Activated CD4-positive, alpha-beta memory T cell treated with anti-CD3 and anti-CD28 coated beads for 36 hours (primary cell): ENCODE measurements at regions not wholly inside any gene's neighbourhood (a gene's known extent, or its start where the extent isn't known, plus 50 kb on each side); places are given as distances from the start of the nearest gene placed in this dataset.

Source experiments
- CTCF ChIA-PET: fragments of 350-600 bp; sonication (Branson Sonifier 250); formaldehyde crosslinking; loops from one replicate; lab custom pipeline; 2021; ENCODE audit warnings: antibody characterized with exemption, inconsistent platforms; lab: Charles Lee
- POLR2A ChIA-PET: fragments of 350-600 bp; sonication (Branson Sonifier 250); formaldehyde crosslinking; loops from one replicate; lab custom pipeline; 2021; ENCODE audit warnings: antibody characterized with exemption; lab: Charles Lee
- DNase-seq: peaks from one replicate; pipeline ENCODE4 v3.0.0-alpha.2; 2020
- H3K27ac Mint-ChIP-seq: one replicate; pipeline ENCODE4 v1.8.0; 2021; ENCODE audit warnings: mixed read lengths
- H3K27me3 Mint-ChIP-seq: one replicate; pipeline ENCODE4 v1.8.0; 2021; ENCODE audit warnings: mixed read lengths
- H3K36me3 Mint-ChIP-seq: one replicate; pipeline ENCODE4 v1.8.0; 2021; ENCODE audit warnings: mixed read lengths
- H3K4me1 Mint-ChIP-seq: one replicate; pipeline ENCODE4 v1.8.0; 2021; ENCODE audit warnings: low read depth, mixed read lengths
- H3K4me3 Mint-ChIP-seq: one replicate; pipeline ENCODE4 v1.8.0; 2021; ENCODE audit warnings: mild to moderate bottlenecking, mixed read lengths
- H3K9me3 Mint-ChIP-seq: one replicate; pipeline ENCODE4 v1.8.0; 2021; ENCODE audit warnings: mixed read lengths
- intact Hi-C: fragments of 100-400 bp; cut with micrococcal nuclease; formaldehyde crosslinking; loops from one replicate; pipeline ENCODE4 v1.15.1; 2023

DNA sequence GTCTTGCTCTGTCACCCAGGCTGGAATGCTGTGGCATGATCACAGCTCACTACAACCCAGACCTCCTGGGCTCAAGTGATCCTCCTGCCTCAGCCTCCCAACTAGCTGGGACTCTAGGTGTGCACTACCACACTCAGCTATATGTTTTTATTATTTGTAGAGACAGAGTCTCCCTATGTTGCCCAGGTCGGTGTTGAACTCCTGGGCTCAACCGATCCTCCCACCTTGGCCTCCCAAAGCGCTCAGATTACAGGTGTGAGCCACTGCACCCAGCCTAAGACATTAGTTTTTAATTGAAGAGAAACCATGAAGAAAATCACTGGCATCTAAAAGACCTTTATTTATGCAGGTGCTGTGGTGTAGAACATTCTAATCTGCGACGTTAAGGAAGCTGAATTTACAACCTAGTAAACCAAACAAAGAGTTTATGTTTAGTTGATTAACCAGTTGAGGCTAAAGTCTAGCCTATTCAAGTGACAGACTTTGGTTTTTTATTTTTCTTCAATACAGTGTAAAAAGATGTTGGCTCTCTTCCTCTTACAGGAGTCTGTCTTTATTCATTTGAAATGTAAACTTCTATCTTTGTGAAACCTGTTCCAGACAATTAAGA is 52.5 kb upstream of the NBL1 start:
- DNase-seq = no peak
- intact Hi-C loops = loop anchor here (10.0 kb wide), 2 partner anchors 293 to 667 kb away; partner anchors contain the start of gene OTUD3
- ChIA-PET CTCF (interaction anchor here (0.6 to 3.1 kb wide), 3 partner anchors 9 to 71 kb away, joined by 3 to 16 read pairs (median 3); no protein-coding TSS in a partner anchor), POLR2A (no interaction called here)
- no peaks in the 10 kb centered on the region for H3K36me3 Mint-ChIP-seq
- H3K4me1 Mint-ChIP-seq = peaks cover 6% of the 10 kb centered on the region
- no peaks in the 10 kb centered on the region for H3K27me3 Mint-ChIP-seq
- H3K27ac Mint-ChIP-seq = no peak overlapping the region
- no peaks in the 10 kb centered on the region for H3K9me3 Mint-ChIP-seq
- no peak overlapping the region for H3K4me3 Mint-ChIP-seq

DNA sequence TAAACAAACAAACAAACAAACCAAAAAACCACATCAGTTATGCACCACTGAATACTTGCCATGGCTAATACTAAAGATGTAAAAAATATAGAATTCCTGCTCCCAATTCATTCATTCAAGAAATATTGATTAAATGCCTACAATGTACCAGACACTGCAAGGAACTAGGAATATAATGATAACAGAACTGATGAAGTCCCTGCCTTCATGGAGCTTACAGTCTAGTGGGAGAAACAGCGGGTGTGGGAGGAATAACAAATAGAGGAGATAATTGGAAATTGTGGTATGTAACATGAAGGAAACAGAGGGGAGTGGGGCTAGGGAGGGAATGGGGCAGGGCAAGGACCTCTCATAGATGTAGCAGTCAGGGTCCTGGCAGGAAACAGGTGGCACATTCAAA is 58.6 kb upstream of the NBL1 start:
- POLR2A ChIA-PET = no interaction called here
- intact Hi-C loops = no loop called here
- CTCF ChIA-PET = interaction anchor here (1.1 to 5.7 kb wide), 4 partner anchors 65 to 242 kb away, joined by 3 to 53 read pairs (median 4); no protein-coding TSS in a partner anchor
- no peak for DNase-seq
- peaks cover 12% of the 10 kb centered on the region for H3K4me1 Mint-ChIP-seq
- H3K9me3 Mint-ChIP-seq = no peaks in the 10 kb centered on the region
- no peak overlapping the region for H3K27ac Mint-ChIP-seq
- H3K4me3 Mint-ChIP-seq = no peak overlapping the region
- H3K36me3 Mint-ChIP-seq = no peaks in the 10 kb centered on the region
- H3K27me3 Mint-ChIP-seq = no peaks in the 10 kb centered on the region

DNA sequence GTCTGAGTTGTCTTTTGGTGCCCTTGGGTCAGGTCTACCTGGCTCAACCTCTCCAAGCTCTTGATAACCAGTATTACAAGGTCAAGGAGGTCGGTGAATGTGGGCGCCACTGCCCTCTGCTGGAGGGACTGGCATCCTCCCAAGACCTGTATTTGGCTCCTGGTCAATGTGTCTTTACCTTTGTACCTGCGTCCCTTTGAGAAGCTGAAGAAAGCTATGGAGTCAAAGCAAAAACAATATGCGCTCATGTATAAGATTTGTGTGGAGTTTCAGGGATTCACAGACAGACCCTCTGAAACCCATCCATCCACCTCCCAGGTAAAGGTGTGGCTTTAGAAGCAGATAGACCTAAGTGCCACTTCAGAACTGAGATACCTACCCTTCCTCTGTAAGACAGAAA is 61.8 kb upstream of the NBL1 start:
- CTCF ChIA-PET = interaction anchor here (0.6 to 5.7 kb wide), 68 partner anchors 8 to 331 kb away, joined by 3 to 77 read pairs (median 5); partner anchors contain the start of gene CAPZB
- DNase-seq = peak; percentile 88
- Mint-ChIP-seq H3K9me3 (no peaks in the 10 kb centered on the region), H3K27me3 (no peaks in the 10 kb centered on the region), H3K4me1 (peaks cover 12% of the 10 kb centered on the region), H3K4me3 (no peak overlapping the region), H3K36me3 (no peaks in the 10 kb centered on the region), H3K27ac (no peak overlapping the region)
- POLR2A ChIA-PET = interaction anchor here (1.0 kb wide), 1 partner anchor 150 kb away, joined by 3 read pairs; no protein-coding TSS in a partner anchor
- intact Hi-C loops = loop anchor here (1.0 to 5.0 kb wide), 5 partner anchors 70 to 238 kb away; no protein-coding TSS in a partner anchor

DNA sequence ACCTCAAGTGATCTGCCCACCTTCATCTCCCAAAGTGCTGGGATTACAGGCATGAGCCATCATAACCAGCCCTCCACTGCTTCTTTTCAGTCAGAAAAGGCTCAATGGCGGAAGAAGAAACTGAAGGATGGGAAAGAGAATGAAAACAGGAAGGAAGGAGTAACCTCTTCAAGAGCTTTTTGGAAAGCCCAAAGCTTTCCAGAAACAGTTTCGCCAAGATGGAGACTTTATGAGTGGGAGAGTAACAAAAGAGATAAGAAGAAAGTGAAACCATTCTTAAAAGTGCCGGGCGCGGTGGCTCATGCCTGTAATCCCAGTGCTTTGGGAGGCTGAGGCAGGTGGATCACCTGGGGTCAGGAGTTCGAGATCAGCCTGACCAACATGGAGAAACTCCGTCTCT is 62.7 kb upstream of the NBL1 start:
- H3K36me3 Mint-ChIP-seq = no peaks in the 10 kb centered on the region
- POLR2A ChIA-PET = interaction anchor here (1.0 kb wide), 1 partner anchor 149 kb away, joined by 3 read pairs; no protein-coding TSS in a partner anchor

DNA sequence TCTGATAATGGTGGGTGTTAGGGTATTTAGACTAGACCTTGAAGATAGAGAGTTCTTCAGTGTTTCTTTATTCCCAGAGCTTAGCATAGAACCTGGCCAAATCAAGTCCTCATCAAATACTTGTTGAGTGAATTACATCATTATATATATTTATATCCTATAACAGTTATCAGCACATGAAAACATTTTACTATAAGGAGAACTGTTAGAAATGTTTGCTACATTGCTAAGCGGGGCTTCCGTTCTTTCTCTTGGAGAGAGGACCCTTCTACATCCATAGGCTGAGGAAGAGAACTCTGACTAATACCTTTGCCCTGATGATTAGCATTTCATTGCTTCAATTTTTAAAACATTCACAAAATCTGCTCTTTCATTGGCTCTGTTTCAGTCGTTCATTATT is 66.5 kb upstream of the NBL1 start:
- Mint-ChIP-seq H3K36me3 (no peaks in the 10 kb centered on the region), H3K4me3 (no peak overlapping the region), H3K27me3 (peaks cover 1% of the 10 kb centered on the region), H3K9me3 (peaks cover 3% of the 10 kb centered on the region), H3K27ac (no peak overlapping the region), H3K4me1 (peaks cover 12% of the 10 kb centered on the region)
- POLR2A ChIA-PET = no interaction called here
- DNase-seq = no peak
- intact Hi-C loops = no loop called here
- CTCF ChIA-PET = no interaction called here

More for the DNA sequence above, 62.7 kb upstream of the NBL1 start:
- no peaks in the 10 kb centered on the region for H3K9me3 Mint-ChIP-seq
- H3K27ac Mint-ChIP-seq = no peak overlapping the region
- no peaks in the 10 kb centered on the region for H3K27me3 Mint-ChIP-seq
- no peak for DNase-seq
- CTCF ChIA-PET = interaction anchor here (0.7 to 5.7 kb wide), 44 partner anchors 9 to 317 kb away, joined by 3 to 77 read pairs (median 7); partner anchors contain the start of gene CAPZB
- intact Hi-C loops = loop anchor here (5.0 kb wide), 2 partner anchors 71 to 144 kb away; no protein-coding TSS in a partner anchor
- peaks cover 12% of the 10 kb centered on the region for H3K4me1 Mint-ChIP-seq
- H3K4me3 Mint-ChIP-seq = no peak overlapping the region

DNA sequence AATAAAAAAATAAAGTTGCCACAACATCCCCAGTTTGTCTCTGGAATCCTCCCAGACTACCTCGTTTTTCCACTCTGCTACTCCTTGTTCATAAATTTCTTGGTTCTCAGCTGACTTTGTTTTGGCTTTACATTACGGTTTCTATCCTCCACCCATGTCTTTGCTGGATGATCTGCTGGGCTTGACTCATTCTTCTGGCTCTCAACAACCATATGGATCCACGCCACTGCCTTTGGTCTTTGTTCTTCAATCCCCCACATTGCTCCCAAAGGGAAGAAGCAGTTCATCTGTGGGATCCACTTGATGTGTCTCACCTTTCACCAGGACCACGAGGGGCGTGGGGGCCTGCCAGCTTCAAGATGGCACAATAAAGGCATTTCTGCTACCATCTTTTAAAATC is 67.1 kb upstream of the NBL1 start:
- peaks cover 1% of the 10 kb centered on the region for H3K27me3 Mint-ChIP-seq
- no peak for DNase-seq
- no peak overlapping the region for H3K27ac Mint-ChIP-seq
- H3K9me3 Mint-ChIP-seq = peaks cover 5% of the 10 kb centered on the region
- intact Hi-C loops = no loop called here
- H3K4me3 Mint-ChIP-seq = no peak overlapping the region
- no peaks in the 10 kb centered on the region for H3K36me3 Mint-ChIP-seq
- ChIA-PET CTCF (no interaction called here), POLR2A (no interaction called here)
- H3K4me1 Mint-ChIP-seq = peaks cover 6% of the 10 kb centered on the region

DNA sequence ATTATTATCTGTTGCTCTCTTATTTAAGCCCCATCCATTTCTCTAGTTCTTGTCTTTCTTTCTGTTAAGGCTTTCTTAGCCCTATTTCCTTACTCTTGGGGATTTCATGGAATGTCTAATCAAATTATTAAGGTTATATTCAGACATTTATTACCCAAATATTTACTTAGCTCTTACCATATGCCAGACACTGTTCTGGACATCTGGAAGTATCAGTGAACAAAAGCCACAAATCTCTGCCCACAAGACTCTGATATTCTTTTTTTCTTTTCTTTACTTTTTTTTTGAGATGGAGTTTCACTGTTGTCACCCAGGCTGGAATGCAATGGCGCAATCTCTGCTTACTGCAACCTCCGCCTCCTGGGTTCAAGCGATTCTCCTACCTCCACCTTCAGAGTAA is 74.3 kb upstream of the NBL1 start:
- ChIA-PET CTCF (interaction anchor here (1.9 kb wide), 1 partner anchor 12 kb away, joined by 4 read pairs; no protein-coding TSS in a partner anchor), POLR2A (no interaction called here)
- Mint-ChIP-seq H3K9me3 (peaks cover 5% of the 10 kb centered on the region), H3K4me1 (no peaks in the 10 kb centered on the region), H3K27ac (no peak overlapping the region), H3K27me3 (no peaks in the 10 kb centered on the region), H3K36me3 (no peaks in the 10 kb centered on the region), H3K4me3 (no peak overlapping the region)
- no peak for DNase-seq
- intact Hi-C loops = no loop called here

DNA sequence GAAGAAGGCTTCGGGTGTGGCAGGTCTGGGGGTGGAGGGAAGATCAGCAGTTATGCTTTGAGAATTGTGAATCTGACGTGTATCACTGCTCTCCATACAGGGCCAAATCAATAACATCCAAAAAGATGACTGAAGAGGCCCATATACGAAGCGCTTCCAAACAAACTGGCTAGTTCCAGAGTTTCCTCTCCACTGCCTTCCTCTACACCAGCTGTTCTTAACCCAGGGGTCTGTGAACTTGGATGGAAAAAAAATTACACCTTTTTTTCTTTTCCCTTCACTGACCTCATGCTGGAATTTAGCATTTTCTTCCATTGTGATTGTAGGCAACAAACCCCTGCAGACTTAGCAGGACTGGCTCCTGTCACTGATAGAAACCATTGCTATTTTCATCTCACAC is 77.1 kb upstream of the NBL1 start:
- Mint-ChIP-seq H3K27ac (no peak overlapping the region), H3K9me3 (no peaks in the 10 kb centered on the region), H3K36me3 (no peaks in the 10 kb centered on the region), H3K27me3 (no peaks in the 10 kb centered on the region), H3K4me3 (no peak overlapping the region), H3K4me1 (no peaks in the 10 kb centered on the region)
- CTCF ChIA-PET = interaction anchor here (1.5 kb wide), 1 partner anchor 14 kb away, joined by 7 read pairs; no protein-coding TSS in a partner anchor
- intact Hi-C loops = no loop called here
- DNase-seq = no peak
- POLR2A ChIA-PET = no interaction called here

DNA sequence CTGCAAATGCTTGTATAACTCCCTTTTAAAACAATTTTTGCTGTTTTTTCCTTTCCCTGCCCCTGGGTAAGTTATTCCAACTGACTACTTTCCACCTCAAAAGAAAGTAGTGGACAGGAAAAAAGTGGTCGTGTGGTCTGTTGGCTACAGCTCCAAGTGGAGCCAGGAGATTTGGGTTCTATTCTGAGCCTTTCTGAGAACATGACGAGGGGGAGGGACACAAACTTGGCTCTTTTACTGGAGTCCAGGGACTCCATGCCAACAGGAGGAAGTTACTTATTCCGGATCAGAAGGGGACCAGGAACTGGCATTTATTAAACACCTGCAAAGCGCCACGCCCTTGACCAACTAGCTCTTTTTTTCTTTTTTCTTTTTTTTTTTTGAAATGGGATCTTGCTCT is 79.0 kb upstream of the CAPZB start:
- Mint-ChIP-seq H3K27ac (no peak overlapping the region), H3K27me3 (no peaks in the 10 kb centered on the region), H3K36me3 (no peaks in the 10 kb centered on the region), H3K9me3 (no peaks in the 10 kb centered on the region), H3K4me1 (no peaks in the 10 kb centered on the region), H3K4me3 (no peak overlapping the region)
- intact Hi-C loops = no loop called here
- ChIA-PET CTCF (interaction anchor here (0.9 kb wide), 1 partner anchor 17 kb away, joined by 4 read pairs; no protein-coding TSS in a partner anchor), POLR2A (no interaction called here)
- DNase-seq = no peak

DNA sequence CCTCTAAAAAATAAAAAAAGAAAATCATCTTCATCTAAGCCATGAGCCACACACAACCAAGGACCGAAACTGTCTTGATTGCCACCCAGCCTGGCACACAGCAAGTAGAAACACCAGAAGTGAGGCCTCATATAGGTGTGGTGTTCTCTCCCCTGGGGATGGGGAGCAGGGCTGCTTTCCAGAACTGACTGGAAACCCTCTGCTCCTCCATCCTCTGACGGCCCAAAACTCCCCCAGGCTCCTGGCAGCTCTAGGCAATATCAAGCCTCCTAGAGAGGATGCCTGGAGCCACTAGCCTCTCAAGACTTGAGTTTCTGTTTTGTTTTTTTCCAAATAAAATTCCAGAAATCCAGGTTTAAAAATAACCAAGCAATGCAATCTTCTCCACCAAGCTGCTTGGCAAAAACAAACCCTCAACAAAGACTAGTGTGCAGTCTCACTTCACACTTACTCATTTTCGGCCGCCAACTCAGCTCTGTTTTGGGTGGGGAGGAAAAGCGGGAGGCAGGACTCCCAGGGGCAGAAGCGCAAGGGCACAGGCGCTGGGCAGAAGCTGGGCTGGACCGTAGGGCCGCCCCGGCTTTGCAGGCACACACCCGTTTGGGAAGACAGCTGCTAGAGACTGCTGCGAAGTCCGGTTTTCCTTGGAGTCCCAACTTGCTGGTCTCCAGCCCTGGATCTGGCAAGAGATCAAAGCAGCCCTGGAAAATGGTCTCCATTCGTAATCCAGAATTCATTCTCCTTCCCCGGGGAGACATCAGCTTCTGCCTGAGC is 78.2 kb upstream of the CAPZB start:
- no peaks in the 10 kb centered on the region for H3K9me3 Mint-ChIP-seq
- no peaks in the 10 kb centered on the region for H3K27me3 Mint-ChIP-seq
- intact Hi-C loops = no loop called here
- no peak overlapping the region for H3K4me3 Mint-ChIP-seq
- POLR2A ChIA-PET = no interaction called here
- DNase-seq = no peak
- H3K27ac Mint-ChIP-seq = no peak overlapping the region
- peaks cover 3% of the 10 kb centered on the region for H3K4me1 Mint-ChIP-seq
- no peaks in the 10 kb centered on the region for H3K36me3 Mint-ChIP-seq
- CTCF ChIA-PET = interaction anchor here (0.9 kb wide), 1 partner anchor 18 kb away, joined by 4 read pairs; no protein-coding TSS in a partner anchor

DNA sequence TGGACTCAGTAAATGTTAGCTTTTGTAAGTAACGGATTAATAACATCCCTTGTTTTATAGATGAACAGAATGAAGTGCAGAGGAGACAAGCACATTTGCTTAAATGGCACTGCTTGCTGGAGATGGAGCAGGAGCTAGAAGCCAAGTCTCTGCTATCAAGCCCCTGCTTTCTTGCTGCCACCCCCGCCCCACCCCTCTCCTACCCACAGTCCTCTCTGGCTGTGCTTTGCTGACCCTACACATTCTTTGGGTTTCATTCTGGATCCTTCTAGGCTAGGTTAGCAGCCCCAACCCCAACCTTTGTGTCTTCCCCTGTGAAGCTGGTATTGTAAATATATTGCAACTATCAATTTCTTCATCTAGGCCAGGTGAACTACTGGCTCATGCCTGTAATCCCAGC is 77.5 kb upstream of the CAPZB start:
- intact Hi-C loops = no loop called here
- no peak for DNase-seq
- H3K36me3 Mint-ChIP-seq = no peaks in the 10 kb centered on the region
- H3K9me3 Mint-ChIP-seq = no peaks in the 10 kb centered on the region
- no peaks in the 10 kb centered on the region for H3K27me3 Mint-ChIP-seq
- no peak overlapping the region for H3K4me3 Mint-ChIP-seq
- POLR2A ChIA-PET = no interaction called here
- CTCF ChIA-PET = no interaction called here
- H3K27ac Mint-ChIP-seq = no peak overlapping the region
- H3K4me1 Mint-ChIP-seq = peaks cover 6% of the 10 kb centered on the region

DNA sequence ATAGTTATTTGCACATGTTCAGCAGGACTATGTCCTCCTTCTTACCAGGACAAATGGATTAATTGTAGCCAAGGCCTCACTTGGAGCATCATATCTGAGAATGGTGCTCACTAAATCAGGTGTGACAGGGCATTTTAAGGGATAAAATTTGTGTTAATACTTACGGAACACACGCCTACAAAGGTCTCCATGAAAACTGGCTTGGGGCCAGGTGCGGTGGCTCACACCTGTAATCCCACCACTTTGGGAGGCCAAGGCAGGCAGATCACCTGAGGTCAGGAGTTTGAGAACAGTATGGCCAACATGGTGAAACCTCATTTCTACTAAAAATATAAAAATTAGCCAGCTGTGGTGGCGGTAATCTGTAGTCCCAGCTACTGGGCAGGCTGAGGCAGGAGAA is 75.1 kb upstream of the CAPZB start:
- CTCF ChIA-PET = no interaction called here
- POLR2A ChIA-PET = no interaction called here
- H3K36me3 Mint-ChIP-seq = no peaks in the 10 kb centered on the region
- no peaks in the 10 kb centered on the region for H3K9me3 Mint-ChIP-seq
- no peak for DNase-seq
- H3K27ac Mint-ChIP-seq = no peak overlapping the region
- intact Hi-C loops = no loop called here
- no peak overlapping the region for H3K4me3 Mint-ChIP-seq
- peaks cover 8% of the 10 kb centered on the region for H3K4me1 Mint-ChIP-seq
- no peaks in the 10 kb centered on the region for H3K27me3 Mint-ChIP-seq
